GM18861 (cell line): ENCODE measurements at regions not wholly inside any gene's neighbourhood (a gene's known extent, or its start where the extent isn't known, plus 50 kb on each side); places are given as distances from the start of the nearest gene placed in this dataset.
"Not testable (repeated sequence)": the region's sequence is repeated elsewhere in the genome, so short reads cannot be mapped to it uniquely, and the experiment has no call there.

Experiments used
- ATAC-seq: cut with Tn5 transposase; IDR thresholded peaks from one replicate; pipeline ENCODE4 v1.9.1; 2021; ENCODE audit not compliant: unreplicated experiment

DNA sequence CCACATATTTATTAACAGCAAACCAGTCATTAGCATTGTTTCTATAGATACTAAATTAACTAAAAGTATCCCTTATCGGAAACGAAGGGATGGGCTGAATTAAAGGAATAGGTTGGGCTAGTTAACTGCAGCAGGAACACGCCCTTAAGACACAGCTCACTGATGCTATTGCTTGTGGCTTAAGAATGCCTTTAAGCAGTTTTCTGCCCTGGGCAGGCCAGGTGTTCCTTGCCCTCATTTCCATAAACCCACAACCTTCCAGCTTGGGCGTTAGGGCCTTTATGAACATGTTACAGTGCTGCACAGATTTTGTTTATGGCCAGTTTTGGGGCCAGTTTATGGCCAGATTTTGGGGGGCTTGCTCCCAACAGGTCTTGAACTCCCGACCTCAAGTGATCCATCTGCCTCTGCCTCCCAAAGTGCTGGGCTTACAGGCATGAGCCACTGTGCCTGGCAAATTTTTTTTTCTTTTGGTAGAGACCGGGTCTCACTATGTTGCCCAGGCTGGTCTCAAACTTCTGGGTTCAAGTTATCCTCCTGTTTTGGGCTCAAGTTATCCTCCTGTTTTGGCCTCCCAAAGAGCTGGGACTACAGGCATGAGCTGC is 90.1 kb upstream of the GRIN2A start:
- not testable (repeated sequence) for ATAC-seq

DNA sequence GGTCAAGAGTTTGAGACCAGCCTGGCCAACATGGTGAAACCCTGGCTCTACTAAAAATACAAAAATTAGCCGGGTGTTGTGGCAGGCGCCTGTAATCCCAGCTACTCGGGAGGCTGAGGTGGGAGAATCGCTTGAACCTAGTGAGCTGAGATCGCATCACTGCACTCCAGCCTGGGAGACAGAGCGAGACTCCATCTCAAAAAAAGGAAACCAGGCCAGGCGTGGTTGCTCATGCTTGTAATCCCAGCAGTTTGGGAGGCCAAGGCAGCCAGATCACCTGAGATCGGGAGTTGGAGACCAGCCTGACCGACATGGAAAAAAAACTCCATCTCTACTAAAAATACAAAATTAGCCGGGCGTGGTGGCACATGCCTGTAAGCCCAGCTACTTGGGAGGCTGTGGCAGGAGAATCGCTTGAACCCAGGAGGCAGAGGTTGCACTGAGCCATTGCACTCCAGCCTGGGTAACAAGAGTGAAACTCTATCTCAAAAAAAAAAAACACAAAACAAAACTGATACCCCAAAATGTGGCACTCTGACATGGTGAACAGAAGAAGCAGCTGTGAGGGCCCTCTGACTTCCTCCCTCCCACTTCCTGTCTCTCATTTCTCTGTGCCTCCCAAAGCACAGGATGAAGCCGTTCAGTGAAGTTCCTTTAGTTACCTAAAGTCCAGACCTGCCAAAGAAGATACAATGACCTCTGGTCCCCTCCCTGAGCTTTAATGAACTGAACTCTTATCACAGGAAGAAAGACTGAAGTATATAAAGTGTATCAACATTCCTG is 93.2 kb upstream of the GRIN2A start:
- ATAC-seq: not testable (repeated sequence)

DNA sequence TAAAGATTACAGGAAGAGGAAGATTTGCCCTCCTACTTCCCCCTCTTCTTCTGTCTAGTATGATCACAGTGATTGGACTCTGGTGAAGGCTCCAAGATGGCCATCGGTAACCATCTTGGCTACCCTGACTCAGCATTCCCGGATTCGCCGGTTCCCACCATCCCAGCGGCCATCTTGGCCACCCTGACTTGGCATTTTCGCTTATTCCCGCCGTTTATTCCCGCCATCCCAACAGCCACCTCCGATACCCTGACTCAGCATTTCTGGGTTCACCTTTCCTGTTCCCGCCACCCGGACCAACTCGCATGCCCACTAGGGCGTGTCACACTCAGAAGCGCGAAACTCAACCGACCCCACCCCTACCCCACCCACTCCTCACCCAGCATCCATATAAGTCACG is 95.4 kb upstream of the GRIN2A start:
- no peak for ATAC-seq

DNA sequence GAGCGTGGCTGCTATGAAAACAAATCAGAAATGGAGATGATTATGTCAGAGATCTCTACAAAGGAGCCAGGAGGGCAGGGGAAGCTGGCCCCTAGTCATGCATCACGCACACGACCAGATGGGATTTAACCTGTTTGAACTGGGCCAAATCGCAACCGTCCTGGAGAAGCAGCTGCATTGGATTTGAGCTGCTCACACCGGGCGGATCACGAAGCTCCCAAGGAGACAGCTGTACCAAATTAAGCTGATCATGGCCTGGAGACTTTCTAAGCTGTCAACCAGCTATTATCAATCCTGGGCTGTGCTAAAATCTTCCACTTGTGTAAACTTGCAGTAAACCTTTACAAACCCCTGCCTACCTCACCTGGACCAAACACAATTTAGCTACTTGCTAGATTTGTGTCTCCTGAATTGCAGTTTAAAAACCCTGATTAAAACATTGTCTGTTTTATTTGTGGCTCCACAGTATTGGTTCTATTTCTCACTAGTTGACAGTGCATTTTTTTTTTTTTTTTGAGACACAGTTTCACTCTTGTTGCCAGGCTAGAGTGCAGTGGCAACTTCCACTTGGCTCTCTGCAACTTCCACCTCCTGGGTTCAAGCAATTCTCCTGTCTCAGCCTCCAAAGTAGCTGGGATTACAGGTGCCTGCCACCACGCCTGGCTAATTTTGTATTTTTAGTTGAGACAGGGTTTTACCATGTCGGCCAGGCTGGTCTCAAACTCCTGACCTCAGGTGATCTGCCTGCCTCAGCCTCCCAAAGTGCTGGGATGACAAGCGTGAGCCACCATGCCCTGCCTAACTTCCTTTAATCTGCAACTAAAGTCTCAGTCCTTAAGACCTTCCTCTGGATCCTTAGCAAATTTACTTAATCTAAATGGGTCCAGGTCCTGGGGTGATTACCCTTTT is 98.3 kb upstream of the GRIN2A start:
- no peak for ATAC-seq

DNA sequence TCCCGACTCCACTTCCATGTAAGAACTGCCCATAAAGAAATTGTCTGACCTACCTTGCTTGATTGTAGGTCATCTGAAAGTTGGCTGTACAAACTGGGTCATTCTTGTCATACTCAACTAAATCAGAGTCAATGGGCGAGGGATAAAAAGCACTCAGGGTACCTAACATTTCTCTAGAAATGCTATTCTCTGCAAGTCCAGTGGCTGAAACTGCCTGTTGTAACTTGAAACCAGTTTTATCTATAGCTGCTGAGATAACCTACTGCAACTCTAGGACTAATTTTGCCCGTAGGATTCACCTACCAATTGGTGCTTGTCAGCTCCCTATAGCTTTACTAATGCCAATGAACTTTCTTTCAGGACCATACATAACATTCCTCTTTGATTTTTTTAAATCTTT is 100.1 kb upstream of the GRIN2A start:
- ATAC-seq: no peak

- not testable (repeated sequence) for ATAC-seq
These were observed 101.0 kb upstream of the GRIN2A start for GRCh38 chr16:10283246-10283645.

- not testable (repeated sequence) for ATAC-seq
These were observed 95.3 kb upstream of the ATF7IP2 start for GRCh38 chr16:10290467-10291105.

DNA sequence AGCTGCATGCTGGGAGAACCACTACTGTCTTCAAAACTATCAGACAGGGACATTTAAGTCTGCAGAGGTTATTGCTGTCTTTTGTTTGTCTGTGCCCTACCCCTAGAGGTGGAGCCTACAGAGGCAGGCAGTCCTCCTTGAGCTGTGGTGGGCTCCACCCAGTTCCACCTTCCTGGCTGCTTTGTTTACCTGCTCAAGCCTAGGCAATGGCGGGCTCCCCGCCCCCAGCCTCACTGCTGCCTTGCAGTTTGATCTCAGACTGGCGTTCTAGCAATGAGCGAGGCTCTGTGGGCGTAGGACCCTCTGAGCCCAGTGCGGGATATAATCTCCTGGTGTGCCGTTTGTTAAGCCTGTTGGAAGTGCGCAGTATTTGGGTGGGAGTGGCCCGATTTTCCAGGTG is 93.7 kb upstream of the ATF7IP2 start:
- not testable (repeated sequence) for ATAC-seq

GRCh38 chr16:10292976-10293375 is 92.9 kb upstream of the ATF7IP2 start:
- ATAC-seq: not testable (repeated sequence)

DNA sequence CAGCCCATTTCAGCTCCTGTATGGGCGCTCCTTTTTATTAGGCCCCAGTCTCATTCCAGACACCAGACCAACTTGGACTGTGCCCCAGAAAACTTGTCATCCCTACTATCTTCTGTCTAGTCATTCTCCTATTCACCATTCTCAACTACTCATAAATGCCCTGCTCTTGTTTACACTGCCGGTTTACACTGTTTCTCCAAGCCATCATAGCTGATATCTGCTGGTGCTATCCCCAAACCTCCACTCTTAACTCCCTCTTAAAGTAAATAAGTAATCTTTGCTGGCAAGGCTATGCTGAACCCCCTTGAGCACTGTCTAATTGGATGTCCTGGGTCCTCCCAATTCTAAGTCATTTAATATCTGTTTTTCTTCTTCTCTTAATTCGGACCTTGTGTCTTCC is 91.7 kb upstream of the ATF7IP2 start:
- not testable (repeated sequence) for ATAC-seq

DNA sequence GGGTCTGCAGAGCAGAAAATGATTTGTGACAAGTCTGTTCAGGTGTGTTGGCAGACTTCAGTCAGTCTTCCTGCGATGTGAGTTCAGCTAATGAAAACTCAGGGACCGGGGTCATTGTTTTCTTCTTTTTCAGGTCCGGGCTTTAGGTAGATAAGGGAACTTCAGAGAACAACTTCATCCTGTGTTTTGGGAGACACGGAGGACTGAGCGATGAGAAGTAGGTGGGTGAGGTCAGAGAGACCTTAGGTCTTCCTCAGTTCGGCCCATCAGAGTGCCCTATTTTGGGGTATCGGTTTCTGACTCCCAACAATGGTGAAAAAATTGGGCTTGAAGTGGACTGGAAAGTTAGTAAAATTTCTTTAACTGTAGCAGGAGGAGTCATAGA is 88.9 kb upstream of the ATF7IP2 start:
- ATAC-seq: peak; percentile 14

- ATAC-seq: peak; percentile 92
These were observed 88.4 kb upstream of the ATF7IP2 start for GRCh38 chr16:10297341-10298006.

DNA sequence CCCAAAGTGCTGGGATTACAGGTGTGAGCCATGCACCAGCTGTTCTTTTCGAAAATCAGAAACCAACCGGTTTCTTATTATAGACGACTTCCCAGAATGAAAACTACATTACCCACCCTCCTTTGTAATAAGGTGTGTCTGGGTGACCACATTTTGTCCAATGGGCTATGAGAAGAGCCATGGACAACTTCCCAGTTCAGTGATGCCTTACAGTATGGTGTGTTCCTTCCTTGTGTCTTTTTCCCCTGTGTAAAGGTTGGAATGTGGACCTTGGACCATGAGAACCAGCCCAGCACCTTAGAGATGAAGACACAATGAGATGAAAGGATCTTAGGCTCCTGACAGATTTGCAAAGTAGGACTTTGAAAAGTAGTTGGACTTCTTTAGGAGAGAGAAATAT is 85.0 kb upstream of the ATF7IP2 start:
- ATAC-seq: no peak

- ATAC-seq: not testable (repeated sequence)
These were observed 84.3 kb upstream of the ATF7IP2 start for GRCh38 chr16:10301547-10301946.

DNA sequence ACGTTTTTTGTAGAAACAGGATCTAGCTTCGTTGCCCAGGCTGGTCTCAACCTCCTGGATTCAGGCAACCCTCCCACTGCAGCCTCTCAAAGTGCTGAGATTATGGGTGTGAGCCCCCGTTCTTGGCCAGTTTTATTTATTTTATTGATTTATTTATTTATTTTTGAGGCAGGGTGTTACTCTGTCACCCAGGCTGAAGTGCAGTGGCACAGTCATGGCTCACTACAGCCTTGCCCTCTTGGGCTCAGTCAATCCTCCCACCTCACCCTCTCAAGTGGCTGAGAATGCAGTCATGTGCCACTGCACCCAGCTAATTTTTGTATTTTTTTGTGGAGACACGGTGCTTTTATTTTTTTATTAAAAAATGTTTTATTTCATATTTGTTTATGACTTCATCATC is 79.9 kb upstream of the ATF7IP2 start:
- ATAC-seq: no peak

- ATAC-seq: no peak
These were observed 77.3 kb upstream of the ATF7IP2 start for GRCh38 chr16:10308305-10309193.

DNA sequence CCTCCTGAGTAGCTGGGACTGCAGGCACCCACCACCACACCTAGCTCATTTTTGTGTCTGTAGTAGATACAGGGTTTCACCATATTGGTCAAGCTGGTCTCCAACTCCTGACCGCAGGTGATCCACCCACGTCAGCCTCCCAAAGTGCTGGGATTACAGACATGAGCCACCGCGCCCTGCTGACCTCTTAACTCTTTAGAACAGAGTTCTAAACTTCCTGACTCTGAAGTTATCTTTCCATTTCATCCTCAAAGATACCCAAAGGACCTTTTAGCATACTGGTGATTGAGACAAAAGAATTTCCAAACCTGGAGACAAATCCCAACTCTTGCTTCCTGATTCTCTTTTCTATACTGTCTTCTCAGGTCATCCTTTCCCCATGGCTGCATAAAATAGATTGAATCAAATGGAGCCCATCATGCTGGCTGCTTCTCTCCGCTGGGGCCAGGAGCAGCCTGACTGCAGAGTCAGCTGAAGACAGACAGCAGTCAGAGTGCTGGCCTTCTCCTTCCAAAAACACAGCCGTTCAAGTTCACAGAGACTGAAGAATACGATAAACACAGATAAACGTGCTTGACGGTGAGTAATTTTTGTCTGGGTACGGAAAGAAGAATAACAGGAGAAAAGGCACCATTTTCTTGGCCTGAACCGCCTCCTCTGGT is 76.5 kb upstream of the ATF7IP2 start:
- no peak for ATAC-seq

- ATAC-seq: no peak
These were observed 73.9 kb upstream of the ATF7IP2 start for GRCh38 chr16:10312008-10312407.
